IMR-90 (cell line): ENCODE measurements at regions not wholly inside any gene's neighbourhood (a gene's known extent, or its start where the extent isn't known, plus 50 kb on each side); places are given as distances from the start of the nearest gene placed in this dataset.
A peak's percentile ranks its signal among the peaks of the same experiment; 100 is the strongest.

Experiments
- ATAC-seq: fragments of 200-7000 bp; cut with Tn5 transposase; 2 replicates; pipeline ENCODE4 v1.9.1; 2020; ENCODE audit warnings: low read depth, mild to moderate bottlenecking, moderate library complexity
- BruUV-seq: library from RNA; stranded (reverse); fragments of 400-500 nt; replicated peaks from 2 replicates; lab custom pipeline; 2021; lab: Mats Ljungman, UMichigan
- CTCF ChIA-PET: fragments of 300-600 bp; formaldehyde crosslinking; extraction: SDS; loops from one replicate; lab custom pipeline; 2021; ENCODE audit warnings: antibody characterized with exemption; lab: Yijun Ruan, JAX
- POLR2A ChIA-PET: fragments of 300-600 bp; sonication (Branson Sonifier 250); formaldehyde crosslinking; loops from one replicate; lab custom pipeline; 2022; ENCODE audit warnings: antibody characterized with exemption; ENCODE audit not compliant: unreplicated experiment; lab: Charles Lee
- DNase-seq: peaks from one replicate; pipeline ENCODE4 v3.0.0; 2013
- H2AFZ ChIP-seq: replicated peaks from 2 replicates; pipeline ENCODE3; 2013; ENCODE audit warnings: low read length, mild to moderate bottlenecking; ENCODE audit not compliant: poor library complexity
- H2AK5ac ChIP-seq: 2 replicates; pipeline ENCODE4 v1.6.1; 2013; ENCODE audit warnings: low read depth, low read length, inconsistent platforms
- H2AK9ac ChIP-seq: replicated peaks from 2 replicates; pipeline ENCODE3; 2013; ENCODE audit warnings: mild to moderate bottlenecking, low read depth, low read length, moderate library complexity; ENCODE audit not compliant: poor library complexity
- H2BK120ac ChIP-seq: 2 replicates; pipeline ENCODE4 v1.6.1; 2013; ENCODE audit warnings: low read depth, low read length, inconsistent platforms
- H2BK15ac ChIP-seq: 3 replicates; pipeline ENCODE4 v1.6.1; 2013; ENCODE audit warnings: low read depth, low read length, inconsistent platforms
- H2BK20ac ChIP-seq: 2 replicates; pipeline ENCODE4 v1.6.1; 2013; ENCODE audit warnings: low read depth, mild to moderate bottlenecking, inconsistent platforms, low read length, moderate library complexity
- H2BK5ac ChIP-seq: 2 replicates; pipeline ENCODE4 v1.6.1; 2013; ENCODE audit warnings: mild to moderate bottlenecking, low read depth, low read length, inconsistent platforms; ENCODE audit not compliant: poor library complexity, severe bottlenecking
- H3K14ac ChIP-seq: replicated peaks from 2 replicates; pipeline ENCODE4 v1.6.1; 2013; ENCODE audit warnings: low read depth, low read length, inconsistent platforms
- H3K18ac ChIP-seq: 2 replicates; pipeline ENCODE4 v1.6.1; 2013; ENCODE audit warnings: low read depth, low read length, control low read depth
- H3K23ac ChIP-seq: 2 replicates; pipeline ENCODE4 v1.6.1; 2013; ENCODE audit warnings: low read depth, low read length, inconsistent platforms
- H3K27ac ChIP-seq: 2 replicates; pipeline ENCODE4 v1.5.1; 2013; ENCODE audit warnings: mild to moderate bottlenecking, control low read depth, low read length; ENCODE audit not compliant: insufficient read depth
- H3K27me3 ChIP-seq: 2 replicates; pipeline ENCODE4 v1.6.1; 2013; ENCODE audit warnings: low read length; ENCODE audit not compliant: control insufficient read depth, insufficient read depth
- H3K36me3 ChIP-seq: 2 replicates; pipeline ENCODE4 v1.6.1; 2013; ENCODE audit warnings: low read length, mixed read lengths; ENCODE audit not compliant: control insufficient read depth, insufficient read depth
- H3K4ac ChIP-seq: 2 replicates; pipeline ENCODE4 v1.6.1; 2013; ENCODE audit warnings: low read depth, low read length, inconsistent platforms
- H3K4me1 ChIP-seq: 2 replicates; pipeline ENCODE4 v1.6.1; 2013; ENCODE audit warnings: low read length, mixed read lengths; ENCODE audit not compliant: control insufficient read depth, insufficient read depth
- H3K4me2 ChIP-seq: 2 replicates; pipeline ENCODE4 v1.6.1; 2013; ENCODE audit warnings: low read depth, mild to moderate bottlenecking, control low read depth, low read length, moderate library complexity
- H3K4me3 ChIP-seq: 2 replicates; pipeline ENCODE4 v1.5.1; 2013; ENCODE audit warnings: low read depth, mild to moderate bottlenecking, control low read depth, low read length, moderate library complexity; ENCODE audit not compliant: insufficient read depth
- H3K56ac ChIP-seq: 2 replicates; pipeline ENCODE4 v1.6.1; 2013; ENCODE audit warnings: low read length, inconsistent platforms; ENCODE audit not compliant: insufficient read depth; ENCODE audit errors: extremely low read depth
- H3K79me1 ChIP-seq, 2 experiments: 2 replicates each; pipeline ENCODE4 v1.6.1; 2013; ENCODE audit warnings: low read length in 2 of 2, inconsistent platforms in 1 of 2, low read depth in 1 of 2
- H3K9ac ChIP-seq: 2 replicates; pipeline ENCODE4 v1.6.1; 2013; ENCODE audit warnings: low read depth, low read length, control low read depth
- H3K9me1 ChIP-seq: 2 replicates; pipeline ENCODE4 v1.6.1; 2013; ENCODE audit warnings: low read length, inconsistent platforms; ENCODE audit not compliant: insufficient read depth
- H3K9me3 ChIP-seq: 2 replicates; pipeline ENCODE4 v1.6.1; 2013; ENCODE audit warnings: low read length; ENCODE audit not compliant: control insufficient read depth, insufficient read depth
- H4K20me1 ChIP-seq: 2 replicates; pipeline ENCODE4 v1.6.1; 2013; ENCODE audit warnings: low read length, inconsistent platforms; ENCODE audit not compliant: insufficient read depth
- H4K5ac ChIP-seq: 2 replicates; pipeline ENCODE4 v1.6.1; 2013; ENCODE audit warnings: mild to moderate bottlenecking, low read depth, low read length, control low read depth
- H4K8ac ChIP-seq, 2 experiments: 2 replicates each; pipeline ENCODE4 v1.6.1; 2013; ENCODE audit warnings: low read depth in 2 of 2, low read length in 2 of 2, control low read depth in 1 of 2, inconsistent platforms in 1 of 2
- H4K91ac ChIP-seq: 2 replicates; pipeline ENCODE4 v1.6.1; 2013; ENCODE audit warnings: low read depth, low read length, inconsistent platforms; ENCODE audit not compliant: insufficient read depth
- MAFK ChIP-seq: IDR thresholded peaks from 2 replicates; pipeline ENCODE4 v1.6.1; 2012; ENCODE audit warnings: low read depth, low read length, improper control_type of control experiment
- NFE2L2 ChIP-seq: fragments of 150-350 bp; IDR thresholded peaks from 2 replicates; pipeline ENCODE4 v1.6.1; 2016; ENCODE audit warnings: low read depth, mild to moderate bottlenecking, low read length
- RAD21 ChIP-seq: IDR thresholded peaks from 2 replicates; pipeline ENCODE4 v1.6.1; 2012; ENCODE audit warnings: low read length, improper control_type of control experiment
- USF2 ChIP-seq: fragments of 150-350 bp; IDR thresholded peaks from 2 replicates; pipeline ENCODE4 v1.6.1; 2017; ENCODE audit warnings: mild to moderate bottlenecking, antibody characterized with exemption, low read length, low read depth
- dilution Hi-C: fragments of 300-500 bp; cut with HindIII; formaldehyde crosslinking; loops from one replicate; pipeline ENCODE4 v1.14.3; 2018; ENCODE audit warnings: low sequenced_read_pairs; ENCODE audit not compliant: unreplicated experiment
- in situ Hi-C: fragments of 300-500 bp; cut with MboI; formaldehyde crosslinking; loops from 3 replicates; pipeline ENCODE4 v1.14.3; 2019; ENCODE audit warnings: low sequenced_read_pairs, inconsistent platforms, mixed read lengths
- intact Hi-C: fragments of 100-400 bp; cut with micrococcal nuclease; formaldehyde crosslinking; loops from 2 replicates; pipeline ENCODE4 v1.10.0; 2022

GRCh38 chr5:33011801-33012200, 300.7 kb downstream of the NPR3 start:
- no peak for DNase-seq
- Histone ChIP-seq H4K91ac (no peak overlapping the region), H3K4me1 (peaks cover 2% of the 10 kb centered on the region; the same call in 1 of the 2 replicates), H2BK20ac (no peak overlapping the region), H2AK5ac (no peak overlapping the region), H2BK120ac (no peak overlapping the region), H3K79me1 (no peaks in the 10 kb centered on the region), H3K27me3 (no peaks in the 10 kb centered on the region), H3K56ac (no peak overlapping the region), H3K18ac (peak overlapping the region; percentile 29; the same call in 1 of the 2 replicates), H4K20me1 (no peaks in the 10 kb centered on the region), H4K5ac (no peak overlapping the region), H3K27ac (no peak overlapping the region), H2AFZ (no peak overlapping the region), H3K4me2 (no peak overlapping the region), H2AK9ac (no peak overlapping the region), H3K4me3 (no peak overlapping the region), H4K8ac (no peak overlapping the region), H2BK15ac (no peak overlapping the region), H3K14ac (no peak overlapping the region), H3K9me1 (0 out of 2 replicates have a peak, but pooled peaks cover 3% of the 10 kb centered on the region), H2BK5ac (no peak overlapping the region), H3K9me3 (peaks cover 8% of the 10 kb centered on the region), H3K23ac (no peak overlapping the region), H3K4ac (no peak overlapping the region), H3K36me3 (no peaks in the 10 kb centered on the region), H3K9ac (no peak overlapping the region)
- no peak for TF ChIP-seq RAD21
- peak; percentile 87 for TF ChIP-seq NFE2L2
- TF ChIP-seq MAFK, result peak; percentile 57; the same call in 1 of the 2 replicates
- no peak for TF ChIP-seq USF2
- intact Hi-C loops (no loop called here), dilution Hi-C loops (no loop called here), in situ Hi-C loops (no loop called here)
- ChIA-PET POLR2A (no interaction called here), CTCF (interaction anchor here (0.6 kb wide), 1 partner anchor 37 kb away, joined by 11 read pairs; no protein-coding TSS in a partner anchor)
- BruUV-seq, result no TSS peak
- no peak for ATAC-seq
